Mesenchymal stem cell (in vitro differentiated cells and primary cell): ENCODE measurements at regions not wholly inside any gene's neighbourhood (a gene's known extent, or its start where the extent isn't known, plus 50 kb on each side); places are given as distances from the start of the nearest gene placed in this dataset.

Experiments
- DNase-seq: peaks from one replicate; pipeline ENCODE4 v3.0.0-alpha.2; 2013
- H2AFZ ChIP-seq: one replicate; pipeline ENCODE4 v1.6.1; 2013; ENCODE audit warnings: low read depth, mild to moderate bottlenecking, control low read depth, inconsistent platforms, low read length, moderate library complexity
- H2AK5ac ChIP-seq: 2 replicates; pipeline ENCODE4 v1.6.1; 2013; ENCODE audit warnings: low read length, moderate library complexity, mild to moderate bottlenecking, inconsistent platforms; ENCODE audit not compliant: severe bottlenecking
- H2BK120ac ChIP-seq: one replicate; pipeline ENCODE4 v1.6.1; 2013; ENCODE audit warnings: low read depth, mild to moderate bottlenecking, inconsistent platforms, low read length, moderate library complexity
- H2BK12ac ChIP-seq, 2 experiments: one replicate each; pipeline ENCODE4 v1.6.1; 2013; ENCODE audit warnings: inconsistent platforms in 2 of 2, low read length in 2 of 2, mild to moderate bottlenecking in 2 of 2, moderate library complexity in 2 of 2, control low read depth in 1 of 2
- H2BK15ac ChIP-seq: one replicate; pipeline ENCODE4 v1.6.1; 2013; ENCODE audit warnings: mild to moderate bottlenecking, low read depth, inconsistent platforms; ENCODE audit not compliant: poor library complexity, severe bottlenecking
- H2BK5ac ChIP-seq: 2 replicates; pipeline ENCODE4 v1.6.1; 2013; ENCODE audit warnings: low read depth, mild to moderate bottlenecking, low read length, control low read depth, inconsistent platforms; ENCODE audit not compliant: poor library complexity, severe bottlenecking
- H3K14ac ChIP-seq, 2 experiments: one replicate each; pipeline ENCODE4 v1.6.1; 2013; ENCODE audit warnings: inconsistent platforms in 2 of 2, low read length in 2 of 2, control low read depth in 1 of 2, mild to moderate bottlenecking in 1 of 2, moderate library complexity in 1 of 2
- H3K18ac ChIP-seq, 2 experiments: one replicate each; pipeline ENCODE4 v1.6.1; 2013; ENCODE audit warnings: inconsistent platforms in 2 of 2, low read length in 2 of 2, control low read depth in 1 of 2, low read depth in 1 of 2, mild to moderate bottlenecking in 1 of 2
- H3K23ac ChIP-seq, 2 experiments: one replicate each; pipeline ENCODE4 v1.6.1; 2013; ENCODE audit warnings: inconsistent platforms in 2 of 2, low read length in 2 of 2, mild to moderate bottlenecking in 2 of 2, moderate library complexity in 2 of 2, control low read depth in 1 of 2
- H3K27ac ChIP-seq: 2 replicates; pipeline ENCODE4 v1.5.1; 2013; ENCODE audit warnings: mild to moderate bottlenecking, moderate library complexity, low read length, control low read depth, inconsistent platforms; ENCODE audit not compliant: poor library complexity, severe bottlenecking
- H3K27me3 ChIP-seq, 2 experiments: 2 replicates each; pipeline versions ENCODE4 v1.6.1 to v1.7.0; 2013; ENCODE audit warnings: low read length in 2 of 2, mild to moderate bottlenecking in 2 of 2, moderate library complexity in 2 of 2, control low read depth in 1 of 2, inconsistent platforms in 1 of 2; ENCODE audit not compliant: control insufficient read depth in 1 of 2, insufficient read depth in 1 of 2
- H3K36me3 ChIP-seq, 2 experiments: 2 replicates each; pipeline versions ENCODE4 v1.6.1 to v1.7.0; 2013; ENCODE audit warnings: low read length in 2 of 2, control low read depth in 1 of 2, inconsistent platforms in 1 of 2, low read depth in 1 of 2, mild to moderate bottlenecking in 1 of 2; ENCODE audit not compliant: insufficient read depth in 2 of 2, control insufficient read depth in 1 of 2
- H3K4ac ChIP-seq, 2 experiments: one replicate each; pipeline ENCODE4 v1.6.1; 2013; ENCODE audit warnings: inconsistent platforms in 2 of 2, low read length in 2 of 2, mild to moderate bottlenecking in 2 of 2, moderate library complexity in 2 of 2, control low read depth in 1 of 2, low read depth in 1 of 2
- H3K4me1 ChIP-seq: 2 replicates; pipeline ENCODE4 v1.6.1; 2013; ENCODE audit warnings: low read depth, low read length, control low read depth; ENCODE audit not compliant: control insufficient read depth, insufficient read depth
- H3K4me2 ChIP-seq: 2 replicates; pipeline ENCODE4 v1.6.1; 2013; ENCODE audit warnings: low read length, mild to moderate bottlenecking, inconsistent platforms; ENCODE audit not compliant: poor library complexity, severe bottlenecking
- H3K4me3 ChIP-seq, 2 experiments: 2 replicates each; pipeline versions ENCODE4 v1.5.1 to v1.7.0; 2013; ENCODE audit warnings: low read length in 2 of 2, mild to moderate bottlenecking in 2 of 2, control low read depth in 1 of 2, low read depth in 1 of 2; ENCODE audit not compliant: insufficient read depth in 1 of 2
- H3K79me1 ChIP-seq: replicated peaks from 2 replicates; pipeline ENCODE4 v1.6.1; 2013; ENCODE audit warnings: mild to moderate bottlenecking, control low read depth, low read length, inconsistent platforms; ENCODE audit not compliant: poor library complexity, severe bottlenecking
- H3K9ac ChIP-seq: 2 replicates; pipeline ENCODE4 v1.7.0; 2013; ENCODE audit warnings: mild to moderate bottlenecking, low read length, moderate library complexity
- H3K9me3 ChIP-seq: 2 replicates; pipeline ENCODE4 v1.7.0; 2013; ENCODE audit warnings: mild to moderate bottlenecking, low read length; ENCODE audit not compliant: control insufficient read depth
- H4K8ac ChIP-seq: one replicate; pipeline ENCODE4 v1.6.1; 2013; ENCODE audit warnings: inconsistent platforms, mild to moderate bottlenecking, low read length, moderate library complexity
- H4K91ac ChIP-seq: one replicate; pipeline ENCODE4 v1.6.1; 2013; ENCODE audit warnings: mild to moderate bottlenecking, low read length, inconsistent platforms
- WGBS: methylation state at CpG from one replicate; pipeline ENCODE4 v1.1.7; 2013; ENCODE audit warnings: mixed read lengths; 5-methylcytosine and 5-hydroxymethylcytosine counted together

GRCh38 chr3:81095956-81096355 lies 665.5 kb downstream of the GBE1 start:
- H2AFZ ChIP-seq: no peak overlapping the region
- no peak overlapping the region for H3K4me3 ChIP-seq
- H2BK12ac ChIP-seq: no peak overlapping the region
- no peak overlapping the region for H2AK5ac ChIP-seq
- H3K9me3 ChIP-seq: no peaks in the 10 kb centered on the region
- no peak overlapping the region for H3K4me2 ChIP-seq
- H3K4me1 ChIP-seq: no peaks in the 10 kb centered on the region
- H3K23ac ChIP-seq: no peak overlapping the region
- no peak for DNase-seq
- H3K9ac ChIP-seq: no peak overlapping the region
- H3K79me1 ChIP-seq: no peaks in the 10 kb centered on the region
- H3K4ac ChIP-seq: no peak overlapping the region
- no peak overlapping the region for H4K91ac ChIP-seq
- no peak overlapping the region for H2BK120ac ChIP-seq
- no peak overlapping the region for H3K14ac ChIP-seq
- no peaks in the 10 kb centered on the region for H3K36me3 ChIP-seq
- 81% methylated on average over 5 of the region's 5 CpGs for WGBS
- no peak overlapping the region for H3K27ac ChIP-seq
- H3K27me3 ChIP-seq: no peaks in the 10 kb centered on the region
- no peak overlapping the region for H2BK15ac ChIP-seq
- H2BK5ac ChIP-seq: no peak overlapping the region
- H3K18ac ChIP-seq: no peak overlapping the region
- no peak overlapping the region for H4K8ac ChIP-seq

- Histone ChIP-seq H3K9ac (no peak overlapping the region), H2BK12ac (no peak overlapping the region), H3K4me2 (no peak overlapping the region), H3K36me3 (no peaks in the 10 kb centered on the region), H4K91ac (no peak overlapping the region), H4K8ac (no peak overlapping the region), H3K14ac (no peak overlapping the region), H3K4me1 (no peaks in the 10 kb centered on the region), H3K9me3 (no peaks in the 10 kb centered on the region), H3K4ac (no peak overlapping the region), H2AK5ac (no peak overlapping the region), H3K27me3 (no peaks in the 10 kb centered on the region), H3K23ac (no peak overlapping the region), H2BK120ac (no peak overlapping the region), H2BK5ac (no peak overlapping the region), H3K18ac (no peak overlapping the region), H2BK15ac (no peak overlapping the region), H2AFZ (no peak overlapping the region), H3K79me1 (no peaks in the 10 kb centered on the region), H3K27ac (no peak overlapping the region), H3K4me3 (no peak overlapping the region)
- no peak for DNase-seq
- 99% methylated on average over 6 of the region's 7 CpGs for WGBS
Observed at GRCh38 chr3:81094986-81095385, 666.5 kb downstream of the GBE1 start.

GRCh38 chr3:81087607-81088006 lies 673.8 kb downstream of the GBE1 start:
- H3K27me3 ChIP-seq: no peaks in the 10 kb centered on the region
- no peak for DNase-seq
- no peak overlapping the region for H2BK15ac ChIP-seq
- H3K14ac ChIP-seq: no peak overlapping the region
- no peak overlapping the region for H4K8ac ChIP-seq
- H2AFZ ChIP-seq: no peak overlapping the region
- H2BK120ac ChIP-seq: no peak overlapping the region
- no peak overlapping the region for H3K27ac ChIP-seq
- H2AK5ac ChIP-seq: no peak overlapping the region
- no peak overlapping the region for H2BK12ac ChIP-seq
- H3K18ac ChIP-seq: no peak overlapping the region
- no CpG with 5 or more reads among the region's 3 CpGs for WGBS
- H3K4me1 ChIP-seq: no peaks in the 10 kb centered on the region
- no peak overlapping the region for H3K9ac ChIP-seq
- H3K4ac ChIP-seq: no peak overlapping the region
- H3K9me3 ChIP-seq: no peaks in the 10 kb centered on the region
- no peaks in the 10 kb centered on the region for H3K79me1 ChIP-seq
- no peak overlapping the region for H2BK5ac ChIP-seq
- H3K4me2 ChIP-seq: no peak overlapping the region
- no peak overlapping the region for H3K23ac ChIP-seq
- no peak overlapping the region for H3K4me3 ChIP-seq
- H4K91ac ChIP-seq: no peak overlapping the region
- H3K36me3 ChIP-seq: no peaks in the 10 kb centered on the region

- H2BK12ac ChIP-seq: no peak overlapping the region
- no peak for DNase-seq
- H3K14ac ChIP-seq: no peak overlapping the region
- WGBS: 33% methylated on average over 2 of the region's 2 CpGs
- H3K9me3 ChIP-seq: no peaks in the 10 kb centered on the region
- no peak overlapping the region for H2AK5ac ChIP-seq
- no peaks in the 10 kb centered on the region for H3K27me3 ChIP-seq
- no peak overlapping the region for H2BK120ac ChIP-seq
- H3K79me1 ChIP-seq: no peaks in the 10 kb centered on the region
- no peak overlapping the region for H2BK5ac ChIP-seq
- no peak overlapping the region for H2BK15ac ChIP-seq
- H3K4ac ChIP-seq: no peak overlapping the region
- no peak overlapping the region for H3K23ac ChIP-seq
- no peak overlapping the region for H3K9ac ChIP-seq
- H3K18ac ChIP-seq: no peak overlapping the region
- H3K4me1 ChIP-seq: no peaks in the 10 kb centered on the region
- H3K4me2 ChIP-seq: no peak overlapping the region
- no peaks in the 10 kb centered on the region for H3K36me3 ChIP-seq
- no peak overlapping the region for H4K8ac ChIP-seq
- H4K91ac ChIP-seq: no peak overlapping the region
- H2AFZ ChIP-seq: no peak overlapping the region
- H3K4me3 ChIP-seq: no peak overlapping the region
- no peak overlapping the region for H3K27ac ChIP-seq
Observed at GRCh38 chr3:81086348-81086747, 675.1 kb downstream of the GBE1 start.
